HEK293 (cell line): ENCODE measurements at regions not wholly inside any gene's neighbourhood (a gene's known extent, or its start where the extent isn't known, plus 50 kb on each side); places are given as distances from the start of the nearest gene placed in this dataset.

Experiments used
- CTCF ChIA-PET: fragments of 350-600 bp; formaldehyde crosslinking; extraction: SDS; loops from one replicate; lab custom pipeline; 2021; ENCODE audit warnings: antibody characterized with exemption; lab: Yijun Ruan, JAX
- POLR2A ChIA-PET: fragments of 300-600 bp; formaldehyde crosslinking; extraction: SDS; loops from one replicate; lab custom pipeline; 2020; ENCODE audit warnings: antibody characterized with exemption, inconsistent platforms; lab: Yijun Ruan, JAX
- H3K27ac ChIP-seq: fragments of 200-500 bp; sonication (Bioruptor generic); 2 replicates; pipeline ENCODE4 v1.5.1; 2014; ENCODE audit warnings: low read depth, low read length, control low read depth, inconsistent platforms; ENCODE audit errors: extremely low read depth
- H3K36me3 ChIP-seq, 2 experiments: fragments of 200-500 bp in 1 of 2; sonication (Bioruptor generic) in 1 of 2; 1 replicate in 1 of 2; 2 replicates in 1 of 2; pipeline ENCODE4 v1.5.1; 2014 to 2017; ENCODE audit warnings: inconsistent platforms in 2 of 2, low read length in 2 of 2; ENCODE audit not compliant: control insufficient read depth in 2 of 2, insufficient read depth in 1 of 2
- H3K4me1 ChIP-seq: fragments of 200-500 bp; sonication (Bioruptor generic); 2 replicates; pipeline ENCODE4 v1.5.1; 2014; ENCODE audit warnings: mild to moderate bottlenecking, low read length, inconsistent platforms; ENCODE audit not compliant: control insufficient read depth, insufficient read depth
- H3K4me3 ChIP-seq: 2 replicates; pipeline ENCODE4 v1.5.1; 2011; ENCODE audit warnings: low read depth, mild to moderate bottlenecking, control low read depth, low read length, moderate library complexity
- H3K9me3 ChIP-seq: fragments of 200-500 bp; sonication (Bioruptor generic); 2 replicates; pipeline ENCODE4 v1.5.1; 2014; ENCODE audit warnings: low read depth, low read length, inconsistent platforms; ENCODE audit not compliant: control insufficient read depth, insufficient read depth
- KLF8 ChIP-seq: fragments of 450-650 bp; formaldehyde crosslinking; IDR thresholded peaks from 2 replicates; pipeline ENCODE4 v1.5.1; 2016; ENCODE audit warnings: missing biosample characterization, missing genetic modification characterization
- ZBTB7A ChIP-seq: fragments of 450-650 bp; formaldehyde crosslinking; IDR thresholded peaks from 2 replicates; pipeline ENCODE4 v1.5.1; 2016; ENCODE audit warnings: low read depth, missing biosample characterization, missing genetic modification characterization
- ZFP3 ChIP-seq: fragments of 450-650 bp; formaldehyde crosslinking; IDR thresholded peaks from 2 replicates; pipeline ENCODE4 v1.5.1; 2016; ENCODE audit warnings: low read depth, missing biosample characterization, missing genetic modification characterization
- ZNF19 ChIP-seq: fragments of 450-650 bp; formaldehyde crosslinking; IDR thresholded peaks from 2 replicates; pipeline ENCODE4; 2016; ENCODE audit warnings: missing biosample characterization, missing genetic modification characterization, low read depth
- ZNF214 ChIP-seq: fragments of 450-650 bp; formaldehyde crosslinking; IDR thresholded peaks from 2 replicates; pipeline ENCODE4 v1.5.1; 2017; ENCODE audit warnings: missing biosample characterization, mild to moderate bottlenecking, missing genetic modification characterization, borderline replicate concordance
- ZNF223 ChIP-seq: fragments of 450-650 bp; formaldehyde crosslinking; IDR thresholded peaks from 2 replicates; pipeline ENCODE4 v1.5.1; 2016; ENCODE audit warnings: missing biosample characterization, missing genetic modification characterization
- ZNF239 ChIP-seq: fragments of 450-650 bp; formaldehyde crosslinking; IDR thresholded peaks from 2 replicates; pipeline ENCODE4 v1.5.1; 2016; ENCODE audit warnings: missing biosample characterization, missing genetic modification characterization
- ZNF248 ChIP-seq: fragments of 450-650 bp; formaldehyde crosslinking; IDR thresholded peaks from 2 replicates; pipeline ENCODE4 v1.5.1; 2017; ENCODE audit warnings: missing biosample characterization, missing genetic modification characterization
- ZNF280D ChIP-seq: fragments of 450-650 bp; formaldehyde crosslinking; IDR thresholded peaks from 2 replicates; pipeline ENCODE4 v1.5.1; 2016; ENCODE audit warnings: missing biosample characterization, missing genetic modification characterization
- ZNF335 ChIP-seq: fragments of 450-650 bp; formaldehyde crosslinking; conservative IDR thresholded peaks from 2 replicates; pipeline ENCODE4 v1.5.1; 2016; ENCODE audit warnings: missing biosample characterization, missing genetic modification characterization
- ZNF433 ChIP-seq: fragments of 450-650 bp; formaldehyde crosslinking; IDR thresholded peaks from 2 replicates; pipeline ENCODE4 v1.5.1; 2016; ENCODE audit warnings: missing biosample characterization, missing genetic modification characterization, low read depth
- ZNF473 ChIP-seq: fragments of 450-650 bp; formaldehyde crosslinking; IDR thresholded peaks from 2 replicates; pipeline ENCODE4 v1.5.1; 2017; ENCODE audit warnings: missing biosample characterization, missing genetic modification characterization
- ZNF514 ChIP-seq: fragments of 450-650 bp; formaldehyde crosslinking; IDR thresholded peaks from 2 replicates; pipeline ENCODE4 v1.5.1; 2016; ENCODE audit warnings: missing biosample characterization, missing genetic modification characterization
- ZNF639 ChIP-seq: fragments of 450-650 bp; formaldehyde crosslinking; IDR thresholded peaks from 2 replicates; pipeline ENCODE4 v1.5.1; 2016; ENCODE audit warnings: missing biosample characterization, missing genetic modification characterization
- ZNF654 ChIP-seq: fragments of 450-650 bp; formaldehyde crosslinking; IDR thresholded peaks from 2 replicates; pipeline ENCODE4 v1.5.1; 2016; ENCODE audit warnings: low read depth, missing biosample characterization, missing genetic modification characterization
- ZNF660 ChIP-seq: fragments of 450-650 bp; IDR thresholded peaks from 2 replicates; pipeline ENCODE4 v1.5.1; 2018; ENCODE audit warnings: missing biosample characterization, mild to moderate bottlenecking, missing genetic modification characterization
- ZNF701 ChIP-seq: fragments of 450-650 bp; formaldehyde crosslinking; IDR thresholded peaks from 2 replicates; pipeline ENCODE4 v1.5.1; 2016; ENCODE audit warnings: missing biosample characterization, missing genetic modification characterization
- ZNF776 ChIP-seq: fragments of 450-650 bp; formaldehyde crosslinking; IDR thresholded peaks from 2 replicates; pipeline ENCODE4 v1.5.0; 2017; ENCODE audit warnings: missing biosample characterization, missing genetic modification characterization, borderline replicate concordance
- ZNF777 ChIP-seq: fragments of 450-650 bp; formaldehyde crosslinking; IDR thresholded peaks from 2 replicates; pipeline ENCODE4 v1.5.1; 2017; ENCODE audit warnings: missing biosample characterization, missing genetic modification characterization, borderline replicate concordance
- ZNF843 ChIP-seq: fragments of 450-650 bp; formaldehyde crosslinking; IDR thresholded peaks from 2 replicates; pipeline ENCODE4 v1.5.1; 2016; ENCODE audit warnings: missing biosample characterization, missing genetic modification characterization
- TF ChIP-seq, protein P1 (sequence below): fragments of 450-650 bp; formaldehyde crosslinking; IDR thresholded peaks from 2 replicates; pipeline ENCODE4 v1.5.1; 2016; ENCODE audit warnings: missing biosample characterization, missing genetic modification characterization, borderline replicate concordance
- TF ChIP-seq, protein P2 (sequence below): fragments of 450-650 bp; formaldehyde crosslinking; IDR thresholded peaks from 2 replicates; pipeline ENCODE4 v1.5.1; 2016; ENCODE audit warnings: missing biosample characterization, missing genetic modification characterization

DNA sequence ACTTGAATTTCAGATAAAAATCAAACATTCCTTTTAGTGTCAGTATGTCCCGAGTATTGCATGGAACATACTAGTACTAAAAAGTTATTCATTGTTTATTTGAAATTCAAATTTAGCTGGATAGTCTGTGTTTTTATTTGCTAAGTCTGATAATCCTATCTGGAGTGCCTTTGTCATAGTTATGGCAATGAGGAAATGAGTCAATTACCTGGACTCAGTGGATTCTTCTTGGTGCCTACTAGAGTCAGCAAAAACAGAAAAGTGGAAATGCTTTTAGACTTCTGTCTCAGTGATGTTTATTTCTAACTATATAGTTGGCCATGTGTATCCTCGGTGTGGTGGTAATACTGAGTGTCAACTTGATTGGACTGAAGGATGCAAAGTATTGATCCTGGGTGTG lies 121.3 kb upstream of the EEF1E1 start (continued):
- no peak for TF ChIP-seq ZNF843 (tag by site-specific recombination)
- TF ChIP-seq, protein P1, sequence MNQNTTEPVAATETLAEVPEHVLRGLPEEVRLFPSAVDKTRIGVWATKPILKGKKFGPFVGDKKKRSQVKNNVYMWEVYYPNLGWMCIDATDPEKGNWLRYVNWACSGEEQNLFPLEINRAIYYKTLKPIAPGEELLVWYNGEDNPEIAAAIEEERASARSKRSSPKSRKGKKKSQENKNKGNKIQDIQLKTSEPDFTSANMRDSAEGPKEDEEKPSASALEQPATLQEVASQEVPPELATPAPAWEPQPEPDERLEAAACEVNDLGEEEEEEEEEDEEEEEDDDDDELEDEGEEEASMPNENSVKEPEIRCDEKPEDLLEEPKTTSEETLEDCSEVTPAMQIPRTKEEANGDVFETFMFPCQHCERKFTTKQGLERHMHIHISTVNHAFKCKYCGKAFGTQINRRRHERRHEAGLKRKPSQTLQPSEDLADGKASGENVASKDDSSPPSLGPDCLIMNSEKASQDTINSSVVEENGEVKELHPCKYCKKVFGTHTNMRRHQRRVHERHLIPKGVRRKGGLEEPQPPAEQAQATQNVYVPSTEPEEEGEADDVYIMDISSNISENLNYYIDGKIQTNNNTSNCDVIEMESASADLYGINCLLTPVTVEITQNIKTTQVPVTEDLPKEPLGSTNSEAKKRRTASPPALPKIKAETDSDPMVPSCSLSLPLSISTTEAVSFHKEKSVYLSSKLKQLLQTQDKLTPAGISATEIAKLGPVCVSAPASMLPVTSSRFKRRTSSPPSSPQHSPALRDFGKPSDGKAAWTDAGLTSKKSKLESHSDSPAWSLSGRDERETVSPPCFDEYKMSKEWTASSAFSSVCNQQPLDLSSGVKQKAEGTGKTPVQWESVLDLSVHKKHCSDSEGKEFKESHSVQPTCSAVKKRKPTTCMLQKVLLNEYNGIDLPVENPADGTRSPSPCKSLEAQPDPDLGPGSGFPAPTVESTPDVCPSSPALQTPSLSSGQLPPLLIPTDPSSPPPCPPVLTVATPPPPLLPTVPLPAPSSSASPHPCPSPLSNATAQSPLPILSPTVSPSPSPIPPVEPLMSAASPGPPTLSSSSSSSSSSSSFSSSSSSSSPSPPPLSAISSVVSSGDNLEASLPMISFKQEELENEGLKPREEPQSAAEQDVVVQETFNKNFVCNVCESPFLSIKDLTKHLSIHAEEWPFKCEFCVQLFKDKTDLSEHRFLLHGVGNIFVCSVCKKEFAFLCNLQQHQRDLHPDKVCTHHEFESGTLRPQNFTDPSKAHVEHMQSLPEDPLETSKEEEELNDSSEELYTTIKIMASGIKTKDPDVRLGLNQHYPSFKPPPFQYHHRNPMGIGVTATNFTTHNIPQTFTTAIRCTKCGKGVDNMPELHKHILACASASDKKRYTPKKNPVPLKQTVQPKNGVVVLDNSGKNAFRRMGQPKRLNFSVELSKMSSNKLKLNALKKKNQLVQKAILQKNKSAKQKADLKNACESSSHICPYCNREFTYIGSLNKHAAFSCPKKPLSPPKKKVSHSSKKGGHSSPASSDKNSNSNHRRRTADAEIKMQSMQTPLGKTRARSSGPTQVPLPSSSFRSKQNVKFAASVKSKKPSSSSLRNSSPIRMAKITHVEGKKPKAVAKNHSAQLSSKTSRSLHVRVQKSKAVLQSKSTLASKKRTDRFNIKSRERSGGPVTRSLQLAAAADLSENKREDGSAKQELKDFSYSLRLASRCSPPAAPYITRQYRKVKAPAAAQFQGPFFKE, result no peak
- no peak for TF ChIP-seq ZNF280D (tag by site-specific recombination)
- TF ChIP-seq ZNF639 (tag by site-specific recombination), result no peak
- no peak for TF ChIP-seq ZNF777 (tag by site-specific recombination)

- H3K4me3 ChIP-seq, result no peak overlapping the region
- no peaks in the 10 kb centered on the region for H3K4me1 ChIP-seq
- no peaks in the 10 kb centered on the region for H3K9me3 ChIP-seq
- no peaks in the 10 kb centered on the region for H3K36me3 ChIP-seq
- no peak overlapping the region for H3K27ac ChIP-seq
- CTCF ChIA-PET, result interaction anchor here (0.6 to 7.2 kb wide), 73 partner anchors 9 to 1870 kb away, joined by 3 to 475 read pairs (median 5); partner anchors contain the start of gene EEF1E1
- POLR2A ChIA-PET, result interaction anchor here (0.9 to 1.4 kb wide), 2 partner anchors 88 to 117 kb away, joined by 3 to 4 read pairs; partner anchors contain the start of gene EEF1E1
- TF ChIP-seq ZNF223 (tag by site-specific recombination) (no peak), ZNF776 (tag by site-specific recombination) (no peak), ZBTB7A (tag by site-specific recombination) (no peak), ZNF654 (peak; percentile 76), ZFP3 (tag by site-specific recombination) (no peak), ZNF19 (tag by site-specific recombination) (no peak), ZNF248 (tag by site-specific recombination) (no peak), KLF8 (no peak), ZNF239 (no peak), ZNF335 (tag by site-specific recombination) (no peak), ZNF214 (no peak), ZNF701 (tag by site-specific recombination) (no peak), ZNF514 (tag by site-specific recombination) (no peak), ZNF660 (tag by site-specific recombination) (0 out of 2 replicates have a peak, but pooled peaks have one; percentile 37), ZNF473 (tag by site-specific recombination) (no peak), ZNF433 (tag by site-specific recombination) (no peak)
- TF ChIP-seq, protein P2, sequence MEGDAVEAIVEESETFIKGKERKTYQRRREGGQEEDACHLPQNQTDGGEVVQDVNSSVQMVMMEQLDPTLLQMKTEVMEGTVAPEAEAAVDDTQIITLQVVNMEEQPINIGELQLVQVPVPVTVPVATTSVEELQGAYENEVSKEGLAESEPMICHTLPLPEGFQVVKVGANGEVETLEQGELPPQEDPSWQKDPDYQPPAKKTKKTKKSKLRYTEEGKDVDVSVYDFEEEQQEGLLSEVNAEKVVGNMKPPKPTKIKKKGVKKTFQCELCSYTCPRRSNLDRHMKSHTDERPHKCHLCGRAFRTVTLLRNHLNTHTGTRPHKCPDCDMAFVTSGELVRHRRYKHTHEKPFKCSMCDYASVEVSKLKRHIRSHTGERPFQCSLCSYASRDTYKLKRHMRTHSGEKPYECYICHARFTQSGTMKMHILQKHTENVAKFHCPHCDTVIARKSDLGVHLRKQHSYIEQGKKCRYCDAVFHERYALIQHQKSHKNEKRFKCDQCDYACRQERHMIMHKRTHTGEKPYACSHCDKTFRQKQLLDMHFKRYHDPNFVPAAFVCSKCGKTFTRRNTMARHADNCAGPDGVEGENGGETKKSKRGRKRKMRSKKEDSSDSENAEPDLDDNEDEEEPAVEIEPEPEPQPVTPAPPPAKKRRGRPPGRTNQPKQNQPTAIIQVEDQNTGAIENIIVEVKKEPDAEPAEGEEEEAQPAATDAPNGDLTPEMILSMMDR (tag by site-specific recombination), result 0 out of 2 replicates have a peak, but pooled peaks have one; percentile 25
Measured at GRCh38 chr6:8219352-8219943, 117.1 kb upstream of the EEF1E1 start.
